Mucosa of descending colon (tissue), 3 donors: ENCODE measurements at regions not wholly inside any gene's neighbourhood (a gene's known extent, or its start where the extent isn't known, plus 50 kb on each side); places are given as distances from the start of the nearest gene placed in this dataset.

Source experiments
- ATAC-seq: fragments of 200-7000 bp; cut with Tn5 transposase; one replicate; pipeline ENCODE4 v1.9.1; 2020; ENCODE audit warnings: mild to moderate bottlenecking, moderate library complexity
- DNase-seq, 3 donors: peaks; one replicate each; pipeline ENCODE4 v3.0.0-alpha.2; 2020
- H3K36me3 ChIP-seq: fragments of 200-600 bp; one replicate; pipeline ENCODE4 v1.8.0; 2021; ENCODE audit warnings: low read depth, mild to moderate bottlenecking
- H3K4me1 ChIP-seq: fragments of 200-600 bp; one replicate; pipeline ENCODE4 v1.8.0; 2021; ENCODE audit warnings: low read depth, mild to moderate bottlenecking
- H3K4me3 ChIP-seq: fragments of 200-600 bp; one replicate; pipeline ENCODE4 v1.8.0; 2021; ENCODE audit warnings: mild to moderate bottlenecking
- H3K9me3 ChIP-seq: fragments of 200-600 bp; one replicate; pipeline ENCODE4 v1.8.0; 2021; ENCODE audit warnings: mild to moderate bottlenecking
- intact Hi-C, 2 donors: fragments of 100-400 bp; cut with DNase I in 1 of 2; cut with micrococcal nuclease in 1 of 2; formaldehyde crosslinking; loops; one replicate each; pipeline versions ENCODE4 v1.11.0 to v1.11.1; 2022; cut with DNase I, micrococcal nuclease
- TF ChIP-seq, protein P1 (sequence below): fragments of 200-600 bp; IDR thresholded peaks from one replicate; pipeline ENCODE4 v1.8.0; 2022; ENCODE audit warnings: antibody characterized with exemption, mild to moderate bottlenecking
- donor health status: DM: no; HTN: no; CAD: no; lungs with moderate emphysema.
- donor health status: DM: no; HTN: no; CAD: no.
- donor health status: DM: no; HTN: yes; CAD: no.

DNA sequence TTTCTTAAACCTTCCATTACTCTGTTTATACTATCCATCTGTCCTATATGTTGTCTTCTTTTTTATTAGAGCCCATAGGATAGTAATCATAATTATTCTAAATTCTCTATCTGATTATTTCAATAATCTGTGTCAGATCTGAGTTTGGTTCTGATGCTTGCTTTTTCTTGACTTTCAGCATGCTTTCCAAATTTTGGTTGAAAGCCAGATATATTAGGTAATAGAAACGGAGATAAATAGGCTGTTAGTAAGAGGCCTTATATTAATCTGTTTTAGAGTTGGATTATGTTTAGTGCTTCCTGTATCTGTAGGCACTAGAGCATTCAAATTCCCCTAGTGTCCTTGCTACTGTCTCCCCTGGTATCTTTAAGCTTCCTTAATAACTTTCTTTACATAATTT is 939.9 kb upstream of the GHITM start:
- peaks cover 13% of the 10 kb centered on the region for H3K9me3 ChIP-seq
- no peaks in the 10 kb centered on the region for H3K36me3 ChIP-seq
- ATAC-seq (no peak), DNase-seq (no peak)
- H3K4me3 ChIP-seq, result no peak overlapping the region
- TF ChIP-seq, protein P1, sequence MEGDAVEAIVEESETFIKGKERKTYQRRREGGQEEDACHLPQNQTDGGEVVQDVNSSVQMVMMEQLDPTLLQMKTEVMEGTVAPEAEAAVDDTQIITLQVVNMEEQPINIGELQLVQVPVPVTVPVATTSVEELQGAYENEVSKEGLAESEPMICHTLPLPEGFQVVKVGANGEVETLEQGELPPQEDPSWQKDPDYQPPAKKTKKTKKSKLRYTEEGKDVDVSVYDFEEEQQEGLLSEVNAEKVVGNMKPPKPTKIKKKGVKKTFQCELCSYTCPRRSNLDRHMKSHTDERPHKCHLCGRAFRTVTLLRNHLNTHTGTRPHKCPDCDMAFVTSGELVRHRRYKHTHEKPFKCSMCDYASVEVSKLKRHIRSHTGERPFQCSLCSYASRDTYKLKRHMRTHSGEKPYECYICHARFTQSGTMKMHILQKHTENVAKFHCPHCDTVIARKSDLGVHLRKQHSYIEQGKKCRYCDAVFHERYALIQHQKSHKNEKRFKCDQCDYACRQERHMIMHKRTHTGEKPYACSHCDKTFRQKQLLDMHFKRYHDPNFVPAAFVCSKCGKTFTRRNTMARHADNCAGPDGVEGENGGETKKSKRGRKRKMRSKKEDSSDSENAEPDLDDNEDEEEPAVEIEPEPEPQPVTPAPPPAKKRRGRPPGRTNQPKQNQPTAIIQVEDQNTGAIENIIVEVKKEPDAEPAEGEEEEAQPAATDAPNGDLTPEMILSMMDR, result no peak
- intact Hi-C loops, result no loop called here
- H3K4me1 ChIP-seq, result no peaks in the 10 kb centered on the region

DNA sequence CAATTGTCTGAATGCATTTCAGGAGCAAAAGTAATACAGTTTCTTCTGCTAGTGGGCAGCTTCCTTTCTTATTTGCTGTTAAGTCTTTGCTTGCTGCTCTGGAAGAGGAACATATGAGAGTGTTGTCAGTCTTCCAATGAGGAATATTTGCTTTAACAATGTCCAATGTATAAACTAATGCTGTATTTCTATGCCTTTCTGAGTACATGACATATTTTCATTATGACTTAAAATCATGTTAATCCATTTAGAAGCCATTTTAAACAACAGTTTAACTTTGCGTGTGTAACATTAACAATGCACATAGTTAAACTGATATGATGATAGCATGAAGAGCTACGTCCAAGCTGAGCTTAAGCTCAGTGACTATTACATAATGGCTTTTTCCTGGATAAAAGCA is 933.4 kb upstream of the GHITM start:
- no peak for DNase-seq
- Histone ChIP-seq H3K36me3 (no peaks in the 10 kb centered on the region), H3K9me3 (peaks cover 10% of the 10 kb centered on the region), H3K4me3 (no peak overlapping the region), H3K4me1 (no peaks in the 10 kb centered on the region)
- TF ChIP-seq, protein P1, result no peak
- ATAC-seq, result no peak
- intact Hi-C loops, result no loop called here

DNA sequence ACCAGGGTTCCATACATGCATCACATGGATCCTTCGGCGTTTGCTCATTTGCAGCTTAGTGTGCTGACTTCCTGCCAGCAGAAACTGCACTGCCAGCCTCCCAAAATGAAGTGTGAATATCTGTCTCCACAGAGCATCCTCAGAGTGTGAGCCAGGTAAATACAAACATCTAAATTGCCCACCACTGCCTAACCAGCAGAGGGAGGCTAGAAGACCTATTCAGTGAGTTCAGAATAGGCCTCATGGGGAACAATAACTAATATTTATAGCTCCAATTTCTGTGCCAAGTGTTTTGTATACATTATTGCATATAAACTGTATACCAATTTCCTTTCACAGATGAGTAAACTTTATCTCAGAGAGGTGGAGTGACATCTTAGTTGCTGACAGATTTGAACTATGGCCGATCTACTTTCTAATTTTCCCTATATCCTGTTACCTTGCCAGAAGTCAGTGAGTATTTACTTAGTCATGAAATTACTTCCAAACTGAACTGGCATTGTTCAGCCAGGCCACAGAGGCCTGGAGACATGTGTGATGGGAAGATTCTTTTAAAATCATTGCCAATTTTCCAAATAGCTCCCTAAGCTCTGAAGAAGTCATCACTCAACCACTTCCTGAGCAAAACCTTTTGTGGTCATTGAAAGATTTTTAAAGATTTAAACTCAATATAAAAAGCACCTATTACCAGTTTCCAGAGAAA is 926.5 kb upstream of the GHITM start:
- intact Hi-C loops, result no loop called here
- H3K4me3 ChIP-seq, result no peak overlapping the region
- H3K4me1 ChIP-seq, result no peaks in the 10 kb centered on the region
- H3K9me3 ChIP-seq, result no peaks in the 10 kb centered on the region
- DNase-seq (no peak), ATAC-seq (no peak)
- no peaks in the 10 kb centered on the region for H3K36me3 ChIP-seq
- TF ChIP-seq, protein P1, result no peak

DNA sequence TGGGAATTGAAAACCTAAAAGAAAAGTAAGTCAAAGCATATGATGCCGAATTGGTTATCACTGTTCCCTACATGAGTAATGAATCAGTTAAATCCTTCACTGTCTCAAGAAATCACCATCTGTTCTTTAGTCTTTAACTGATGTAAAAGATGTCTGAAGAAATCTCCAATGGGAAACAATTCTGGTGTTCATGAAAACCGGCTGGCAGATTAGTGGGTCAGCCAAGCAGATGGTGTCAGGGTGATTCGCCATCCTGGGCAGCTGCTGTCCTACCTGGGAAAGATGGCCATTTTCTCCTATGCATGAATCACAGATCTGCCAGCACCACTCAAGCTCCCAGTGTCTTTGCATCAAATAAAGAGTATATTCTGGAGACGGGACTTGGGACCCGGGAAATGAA is 925.2 kb upstream of the GHITM start:
- DNase-seq, result no peak
- no peak overlapping the region for H3K4me3 ChIP-seq
- no peaks in the 10 kb centered on the region for H3K4me1 ChIP-seq
- no peak for ATAC-seq
- TF ChIP-seq, protein P1, result no peak
- no peaks in the 10 kb centered on the region for H3K9me3 ChIP-seq
- H3K36me3 ChIP-seq, result no peaks in the 10 kb centered on the region
- intact Hi-C loops, result no loop called here

DNA sequence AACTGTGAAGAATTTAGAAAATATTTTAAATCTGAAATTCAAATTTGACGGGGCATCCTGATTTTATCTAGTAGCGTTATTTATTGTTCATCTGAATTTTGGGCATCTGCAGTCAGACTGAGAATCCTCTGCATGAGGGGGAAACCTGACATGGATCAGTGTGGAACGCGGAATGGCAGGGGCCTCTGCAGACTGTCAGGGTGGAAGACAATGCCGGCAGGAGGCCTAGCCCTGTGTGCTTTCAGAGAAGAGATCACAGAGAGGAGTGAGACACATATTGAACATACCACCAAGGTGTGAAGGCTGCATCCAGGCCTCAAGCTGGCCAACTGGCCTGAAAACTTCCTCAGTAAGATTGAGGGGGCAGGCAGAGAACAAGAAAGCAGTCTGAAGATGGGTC is 921.1 kb upstream of the GHITM start:
- intact Hi-C loops, result no loop called here
- DNase-seq (no peak), ATAC-seq (no peak)
- Histone ChIP-seq H3K9me3 (no peaks in the 10 kb centered on the region), H3K4me3 (no peak overlapping the region), H3K4me1 (no peaks in the 10 kb centered on the region), H3K36me3 (no peaks in the 10 kb centered on the region)
- TF ChIP-seq, protein P1, result no peak

DNA sequence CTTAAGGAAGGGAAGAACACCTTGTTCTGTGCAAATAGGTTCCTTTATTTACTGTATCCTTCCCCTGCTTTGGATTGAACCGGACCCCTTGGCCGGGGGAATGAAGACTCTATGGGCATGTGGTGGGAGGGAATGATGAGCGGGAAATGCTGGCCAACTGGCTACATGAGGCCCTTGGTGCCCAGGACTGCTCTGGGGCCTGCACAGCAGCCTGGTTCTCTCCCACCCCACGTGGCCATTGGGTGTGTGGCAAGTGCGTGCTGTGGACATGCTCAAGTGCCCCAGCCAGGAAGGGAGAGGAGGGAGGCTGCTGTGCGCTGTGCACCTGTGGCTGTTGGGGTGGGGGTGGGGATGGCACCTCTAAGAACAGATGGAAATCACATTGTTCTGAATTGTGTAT is 917.0 kb upstream of the GHITM start:
- no peaks in the 10 kb centered on the region for H3K36me3 ChIP-seq
- TF ChIP-seq, protein P1, result no peak
- DNase-seq (no peak), ATAC-seq (no peak)
- intact Hi-C loops, result no loop called here
- no peaks in the 10 kb centered on the region for H3K9me3 ChIP-seq
- H3K4me1 ChIP-seq, result no peaks in the 10 kb centered on the region
- no peak overlapping the region for H3K4me3 ChIP-seq
